HUES64 (cell line): ENCODE measurements at regions not wholly inside any gene's neighbourhood (a gene's known extent, or its start where the extent isn't known, plus 50 kb on each side); places are given as distances from the start of the nearest gene placed in this dataset.
"Not testable (repeated sequence)": the region's sequence is repeated elsewhere in the genome, so short reads cannot be mapped to it uniquely, and the experiment has no call there.

Source experiments
- H3K27ac ChIP-seq: 2 replicates; pipeline ENCODE4 v1.7.0; 2013; ENCODE audit warnings: low read depth, low read length, inconsistent platforms
- H3K27me3 ChIP-seq: 2 replicates; pipeline ENCODE4 v1.6.1; 2013; ENCODE audit warnings: mild to moderate bottlenecking, low read length; ENCODE audit not compliant: insufficient read depth
- H3K36me3 ChIP-seq: 2 replicates; pipeline ENCODE4 v1.6.1; 2013; ENCODE audit warnings: mild to moderate bottlenecking, low read length; ENCODE audit not compliant: insufficient read depth
- H3K4me1 ChIP-seq: 2 replicates; pipeline ENCODE4 v1.6.1; 2013; ENCODE audit warnings: mild to moderate bottlenecking, low read length, moderate library complexity; ENCODE audit not compliant: insufficient read depth
- H3K4me3 ChIP-seq: 2 replicates; pipeline ENCODE4 v1.5.1; 2013; ENCODE audit warnings: mild to moderate bottlenecking, low read length, moderate library complexity
- H3K9ac ChIP-seq: 2 replicates; pipeline ENCODE4 v1.6.1; 2013; ENCODE audit warnings: mild to moderate bottlenecking, low read depth, low read length
- H3K9me3 ChIP-seq: 2 replicates; pipeline ENCODE4 v1.6.1; 2013; ENCODE audit warnings: low read depth, low read length; ENCODE audit not compliant: insufficient read depth
- WGBS: fragments of 150-250, 120-280 bp; methylation state at CpG from one replicate; pipeline ENCODE4 v1.1.7; 2013; ENCODE audit warnings: missing lambda C conversion rate; 5-methylcytosine and 5-hydroxymethylcytosine counted together

DNA sequence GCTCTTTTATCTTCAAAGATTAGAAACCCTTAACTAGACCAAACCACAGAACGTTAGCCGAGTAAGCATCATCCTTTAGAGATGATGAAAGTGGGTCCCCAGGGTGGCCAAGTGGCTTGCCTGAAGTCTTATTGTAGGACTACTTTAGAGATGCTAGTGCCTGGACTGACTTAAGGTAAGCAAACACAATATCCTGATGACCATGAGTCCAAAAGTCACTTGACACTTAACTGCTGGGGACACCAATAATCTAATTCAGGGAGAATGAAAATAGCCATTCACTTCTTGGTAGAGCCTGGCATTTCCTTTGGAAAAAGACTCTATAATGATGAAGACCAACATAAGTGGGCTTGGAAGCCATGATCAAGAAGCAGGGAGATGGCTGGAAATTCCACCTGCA, 225.3 kb upstream of the IRF2BP2 start:
- H3K9me3 ChIP-seq: peaks cover 9% of the 10 kb centered on the region; the same call in 1 of the 2 replicates
- no peak overlapping the region for H3K27ac ChIP-seq
- no peaks in the 10 kb centered on the region for H3K27me3 ChIP-seq
- WGBS: 96% methylated on average over 2 of the region's 2 CpGs
- H3K4me1 ChIP-seq: no peaks in the 10 kb centered on the region
- no peak overlapping the region for H3K4me3 ChIP-seq
- H3K36me3 ChIP-seq: no peaks in the 10 kb centered on the region
- no peak overlapping the region for H3K9ac ChIP-seq

DNA sequence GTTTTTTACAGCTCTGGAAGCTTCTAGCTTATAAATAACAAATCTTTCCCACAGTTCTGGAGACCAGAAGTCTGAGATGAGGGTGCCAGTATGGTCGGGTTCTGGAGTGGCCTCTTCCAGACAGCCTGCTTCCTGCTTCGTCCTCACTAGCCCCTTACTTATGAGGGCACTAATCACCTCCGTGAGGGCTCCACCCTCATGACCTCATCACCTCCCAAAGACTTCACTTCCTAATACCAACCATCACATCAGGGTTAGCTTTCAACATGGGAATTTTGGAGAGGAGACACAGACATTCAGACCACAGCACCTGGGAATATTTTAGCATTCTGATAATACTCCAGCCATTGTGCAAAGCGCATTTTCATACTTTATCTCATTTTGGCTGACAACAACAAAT, 223.7 kb upstream of the IRF2BP2 start:
- Histone ChIP-seq H3K27me3 (no peaks in the 10 kb centered on the region), H3K27ac (no peak overlapping the region), H3K4me3 (no peak overlapping the region), H3K9me3 (no peaks in the 10 kb centered on the region), H3K9ac (no peak overlapping the region), H3K36me3 (no peaks in the 10 kb centered on the region), H3K4me1 (no peaks in the 10 kb centered on the region)
- WGBS: 98% methylated on average over 4 of the region's 4 CpGs

DNA sequence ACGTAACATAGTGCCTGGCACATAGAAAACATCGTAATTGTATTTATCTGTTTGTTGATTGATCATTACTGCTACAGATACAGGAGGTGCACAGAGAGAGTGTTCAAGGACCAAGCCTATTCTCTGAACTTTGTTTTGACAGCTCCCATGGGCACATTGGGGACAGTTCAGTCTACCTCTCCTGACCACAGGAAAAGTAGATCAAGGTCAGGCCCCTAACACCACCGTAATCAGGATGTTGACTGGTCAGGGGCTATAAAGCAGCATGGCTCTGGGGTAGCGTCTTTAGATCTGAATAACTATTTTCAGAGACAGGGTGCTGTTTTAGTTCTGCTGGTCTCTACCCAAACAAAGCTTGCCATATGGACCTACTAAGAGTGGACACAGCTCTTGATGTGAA, 223.1 kb upstream of the IRF2BP2 start:
- Histone ChIP-seq H3K4me3 (no peak overlapping the region), H3K27me3 (no peaks in the 10 kb centered on the region), H3K9ac (no peak overlapping the region), H3K9me3 (no peaks in the 10 kb centered on the region), H3K4me1 (no peaks in the 10 kb centered on the region), H3K36me3 (no peaks in the 10 kb centered on the region), H3K27ac (no peak overlapping the region)
- WGBS: 95% methylated on average over 4 of the region's 4 CpGs

DNA sequence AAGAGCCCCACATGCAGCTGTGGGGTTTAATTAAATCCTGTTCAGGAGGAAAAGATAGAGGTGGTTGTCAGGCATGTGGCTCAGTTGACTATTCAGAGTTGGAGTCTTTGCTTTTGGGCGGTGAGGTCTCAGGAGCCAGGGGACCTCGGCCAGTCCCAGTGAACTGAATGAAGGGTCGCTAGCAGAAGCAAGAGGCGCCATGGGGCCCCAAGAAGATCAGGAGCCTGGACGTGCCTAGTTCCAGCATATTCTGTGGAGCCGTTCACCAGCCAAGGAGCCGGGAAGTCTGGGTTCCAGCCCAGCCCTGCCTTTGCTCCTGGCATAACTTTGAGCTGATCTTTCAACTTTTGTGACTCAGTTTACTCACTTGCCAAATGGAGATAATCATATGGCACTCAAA, 217.7 kb upstream of the IRF2BP2 start:
- H3K27ac ChIP-seq: no peak overlapping the region

DNA sequence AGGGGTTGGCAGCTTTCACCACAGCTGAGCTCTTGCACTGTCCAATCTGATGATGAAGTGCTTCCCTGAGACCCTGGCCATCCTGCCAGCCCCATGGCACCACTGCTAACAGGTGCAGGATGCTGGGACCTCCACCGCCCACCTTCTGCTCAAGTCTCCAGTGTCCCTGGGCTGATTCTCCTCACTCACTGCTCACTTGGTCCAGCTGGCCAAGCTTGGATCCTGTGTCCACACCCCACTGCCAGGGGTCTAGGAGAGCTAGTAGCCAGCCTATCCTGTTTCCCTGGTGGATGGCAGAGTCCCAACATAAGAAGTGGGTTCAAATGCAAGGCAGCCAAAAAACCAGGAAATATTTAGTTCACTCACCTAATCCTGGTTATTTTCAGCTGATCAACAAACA, 217.2 kb upstream of the IRF2BP2 start:
- H3K9me3 ChIP-seq: no peaks in the 10 kb centered on the region
- 89% methylated on average over 1 of the region's 1 CpG for WGBS
- no peaks in the 10 kb centered on the region for H3K27me3 ChIP-seq
- no peak overlapping the region for H3K27ac ChIP-seq
- no peak overlapping the region for H3K4me3 ChIP-seq
- H3K9ac ChIP-seq: no peak overlapping the region
- H3K36me3 ChIP-seq: no peaks in the 10 kb centered on the region
- H3K4me1 ChIP-seq: no peaks in the 10 kb centered on the region

More for the DNA sequence above, 217.7 kb upstream of the IRF2BP2 start:
- Histone ChIP-seq H3K4me3 (no peak overlapping the region), H3K9me3 (no peaks in the 10 kb centered on the region), H3K4me1 (no peaks in the 10 kb centered on the region), H3K36me3 (no peaks in the 10 kb centered on the region), H3K9ac (no peak overlapping the region), H3K27me3 (no peaks in the 10 kb centered on the region)
- 95% methylated on average over 7 of the region's 7 CpGs for WGBS

DNA sequence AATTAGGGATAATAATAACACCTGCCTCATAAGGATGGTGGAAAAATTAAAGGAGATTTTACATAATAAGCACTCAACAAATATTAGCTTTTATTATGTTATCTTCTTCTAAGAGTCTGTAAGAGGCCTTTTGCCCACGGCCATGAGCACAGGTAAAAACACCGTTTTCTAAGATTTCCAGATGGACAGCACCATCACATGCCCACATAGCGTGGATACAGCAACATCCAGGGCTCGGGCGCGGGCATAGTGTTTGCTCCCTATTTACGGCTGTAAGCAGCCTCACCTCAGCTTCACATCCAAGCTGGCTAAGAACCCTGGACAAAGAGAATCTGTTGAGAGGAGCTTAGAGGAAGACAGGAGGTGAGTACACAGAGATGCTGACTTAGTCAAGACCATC, 216.4 kb upstream of the IRF2BP2 start:
- H3K27ac ChIP-seq: no peak overlapping the region
- H3K4me1 ChIP-seq: no peaks in the 10 kb centered on the region
- H3K4me3 ChIP-seq: no peak overlapping the region
- H3K9ac ChIP-seq: no peak overlapping the region
- H3K9me3 ChIP-seq: no peaks in the 10 kb centered on the region
- H3K27me3 ChIP-seq: no peaks in the 10 kb centered on the region
- no peaks in the 10 kb centered on the region for H3K36me3 ChIP-seq
- 93% methylated on average over 7 of the region's 7 CpGs for WGBS

DNA sequence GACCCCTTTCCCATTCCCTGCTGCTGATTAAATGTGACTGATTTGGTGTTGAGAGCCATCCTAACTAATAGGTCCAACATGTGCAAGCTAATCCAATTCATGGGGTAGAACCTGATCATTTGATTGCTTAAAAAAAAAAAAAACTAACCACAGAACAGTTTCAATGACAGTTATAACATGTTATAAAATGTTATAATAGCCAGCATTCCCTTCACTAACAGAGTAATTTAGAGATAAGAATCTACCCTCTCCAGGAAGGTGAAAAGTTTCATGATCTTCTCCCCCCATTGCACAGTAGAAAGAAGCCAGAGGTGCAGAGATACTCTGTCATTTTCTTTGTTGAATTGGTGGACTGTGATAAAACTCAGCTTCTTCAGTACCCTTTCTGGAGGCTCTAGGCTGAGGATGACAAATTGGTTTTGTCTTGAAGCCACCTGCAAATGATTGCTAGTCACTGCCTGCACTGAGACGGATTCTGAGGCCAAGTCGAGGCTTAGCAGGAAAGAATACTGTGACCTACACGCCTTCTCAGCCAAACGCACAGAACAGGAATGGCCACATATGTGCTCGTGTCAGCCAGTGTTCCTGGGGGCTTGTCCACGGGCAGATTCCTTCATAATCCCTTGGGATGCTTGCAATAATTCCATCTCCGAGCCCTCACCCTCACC, 215.7 kb upstream of the IRF2BP2 start:
- Histone ChIP-seq H3K9ac (no peak overlapping the region), H3K4me1 (no peaks in the 10 kb centered on the region), H3K9me3 (no peaks in the 10 kb centered on the region), H3K27ac (no peak overlapping the region), H3K27me3 (no peaks in the 10 kb centered on the region), H3K36me3 (no peaks in the 10 kb centered on the region), H3K4me3 (no peak overlapping the region)
- 92% methylated on average over 7 of the region's 7 CpGs for WGBS

DNA sequence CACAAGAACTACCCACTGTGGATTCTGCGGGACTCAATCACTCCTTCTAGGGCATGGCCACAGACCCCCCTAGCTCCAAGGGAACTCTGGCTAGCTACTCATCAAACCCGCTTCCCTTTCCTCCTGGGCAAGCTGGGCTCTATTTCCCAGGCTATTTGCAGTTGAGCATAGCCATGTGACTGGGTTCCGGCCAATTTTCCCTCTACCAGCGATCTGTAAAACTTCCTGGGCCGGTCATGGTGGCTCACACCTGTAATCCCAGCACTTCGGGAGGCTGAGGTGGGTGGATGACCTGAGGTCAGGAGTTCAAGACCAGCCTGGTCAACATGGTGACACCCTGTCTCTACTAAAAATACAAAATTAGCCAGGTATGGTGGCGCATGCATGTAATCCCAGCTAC, 214.9 kb upstream of the IRF2BP2 start:
- not testable (repeated sequence) for H3K4me3 ChIP-seq, H3K9me3 ChIP-seq, H3K27me3 ChIP-seq, H3K9ac ChIP-seq, H3K36me3 ChIP-seq, H3K27ac ChIP-seq, H3K4me1 ChIP-seq
- 96% methylated on average over 7 of the region's 7 CpGs for WGBS

DNA sequence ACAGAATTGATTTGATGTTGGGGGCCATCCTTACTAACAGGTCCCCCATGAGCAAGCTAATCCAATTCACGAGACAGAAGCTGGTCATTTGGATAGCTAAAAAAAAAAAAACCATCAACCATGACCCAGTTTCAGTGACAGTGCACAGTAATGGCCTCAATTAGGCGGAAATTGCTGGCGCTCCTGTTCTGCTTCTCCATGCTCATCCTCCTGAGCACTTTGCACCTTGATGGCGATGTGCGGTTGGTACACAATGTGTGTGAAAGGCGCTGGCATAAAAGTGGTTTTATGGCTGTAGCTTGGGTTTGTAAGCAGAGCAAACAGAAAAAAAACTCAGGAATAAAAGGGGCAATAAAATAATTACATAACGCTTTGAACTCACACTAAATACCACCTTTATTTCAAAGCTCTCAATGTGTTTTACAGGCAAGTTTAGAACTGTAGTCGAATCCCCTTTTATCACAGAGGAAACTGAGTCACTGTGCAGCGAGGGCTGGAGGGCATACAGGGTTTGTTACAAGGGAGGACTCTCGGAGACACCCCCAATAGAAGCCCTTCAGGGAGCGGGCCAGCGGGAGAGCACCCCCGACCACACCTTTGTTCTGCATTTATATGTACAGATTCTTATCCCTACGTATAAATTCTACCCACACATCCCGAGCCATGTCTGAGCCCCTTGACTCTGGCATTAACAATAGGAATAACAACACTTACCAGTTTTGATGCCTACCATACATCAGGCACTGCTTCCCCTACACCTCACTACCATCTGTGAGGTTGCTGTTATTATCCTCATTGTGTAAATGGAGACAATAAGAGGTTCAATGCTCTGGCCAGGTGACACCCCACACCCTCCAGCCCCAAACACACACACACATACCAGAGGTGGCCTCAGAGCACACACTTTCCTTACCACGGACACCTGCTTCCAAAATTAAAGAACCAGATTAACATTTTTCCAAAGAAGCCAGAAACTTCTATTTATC, 213.5 kb upstream of the IRF2BP2 start:
- Histone ChIP-seq H3K4me3 (no peak overlapping the region), H3K9ac (no peak overlapping the region), H3K9me3 (no peaks in the 10 kb centered on the region), H3K27ac (no peak overlapping the region), H3K27me3 (no peaks in the 10 kb centered on the region), H3K4me1 (no peaks in the 10 kb centered on the region), H3K36me3 (no peaks in the 10 kb centered on the region)
- 94% methylated on average over 16 of the region's 16 CpGs for WGBS

DNA sequence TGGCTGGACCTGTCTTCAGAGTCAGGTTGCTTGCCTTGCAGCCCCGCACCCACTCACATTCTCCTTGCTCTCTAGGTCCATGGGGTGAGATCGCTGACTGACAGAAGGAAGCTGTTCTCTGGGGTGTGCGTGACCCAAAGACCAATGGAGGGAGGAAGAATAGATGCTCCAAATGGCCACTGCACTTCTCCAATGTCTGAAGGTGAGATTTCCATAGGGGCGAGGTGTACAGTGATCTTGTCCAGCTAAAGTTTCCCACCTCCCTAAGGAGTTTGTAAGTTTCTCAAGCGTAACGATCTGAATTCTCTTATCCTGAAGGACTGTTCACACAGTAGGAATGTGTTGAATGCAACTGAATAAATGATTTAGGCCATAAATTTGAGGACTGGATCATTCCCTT, 211.9 kb upstream of the IRF2BP2 start:
- Histone ChIP-seq H3K9ac (no peak overlapping the region), H3K4me3 (no peak overlapping the region), H3K36me3 (no peaks in the 10 kb centered on the region), H3K27ac (no peak overlapping the region), H3K27me3 (no peaks in the 10 kb centered on the region), H3K9me3 (no peaks in the 10 kb centered on the region), H3K4me1 (no peaks in the 10 kb centered on the region)
- WGBS: 97% methylated on average over 6 of the region's 6 CpGs

DNA sequence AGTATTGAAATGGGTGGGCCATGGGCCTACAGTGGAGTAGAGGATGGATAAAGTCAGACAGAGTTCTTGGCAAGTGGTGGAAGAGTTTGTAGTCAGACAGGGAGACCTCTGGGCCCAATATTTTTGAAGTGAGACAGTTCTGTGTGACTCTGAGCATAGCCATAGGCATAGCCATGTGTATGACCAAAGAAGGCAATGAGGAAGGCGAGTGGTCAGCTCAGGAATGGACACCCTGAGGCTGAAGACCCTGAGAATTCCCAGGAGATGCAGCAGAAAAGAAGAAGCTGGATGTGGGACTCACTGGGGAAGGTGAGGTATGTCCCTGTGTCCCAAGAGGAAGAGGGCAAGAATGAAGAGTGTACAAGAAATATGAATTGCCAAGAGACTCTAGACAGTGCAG, 210.6 kb upstream of the IRF2BP2 start:
- no peaks in the 10 kb centered on the region for H3K9me3 ChIP-seq

More for the DNA sequence above, 210.6 kb upstream of the IRF2BP2 start:
- Histone ChIP-seq H3K4me3 (no peak overlapping the region), H3K9ac (no peak overlapping the region), H3K36me3 (no peaks in the 10 kb centered on the region), H3K4me1 (no peaks in the 10 kb centered on the region), H3K27me3 (no peaks in the 10 kb centered on the region), H3K27ac (no peak overlapping the region)
- 86% methylated on average over 1 of the region's 1 CpG for WGBS
